GM12878 (cell line): ENCODE measurements at regions not wholly inside any gene's neighbourhood (a gene's known extent, or its start where the extent isn't known, plus 50 kb on each side); places are given as distances from the start of the nearest gene placed in this dataset.

ENCODE experiments used
- CBX5 ChIP-seq: sonication (generic); IDR thresholded peaks from 2 replicates; pipeline ENCODE4 v1.6.1; 2016; ENCODE audit warnings: low read depth, moderate library complexity, mild to moderate bottlenecking, inconsistent platforms
- CREM ChIP-seq: IDR thresholded peaks from 2 replicates; pipeline ENCODE4 v1.6.1; 2014; ENCODE audit warnings: antibody characterized with exemption, low read depth
- EGR1 ChIP-seq, 2 experiments: IDR thresholded peaks; 1 replicate in 1 of 2; 2 replicates in 1 of 2; pipeline ENCODE4 v1.6.1; 2011 to 2012; ENCODE audit warnings: low read depth in 2 of 2, low read length in 2 of 2, borderline replicate concordance in 1 of 2, mild to moderate bottlenecking in 1 of 2, moderate library complexity in 1 of 2
- HCFC1 ChIP-seq: fragments of 150-350 bp; IDR thresholded peaks from 2 replicates; pipeline ENCODE4 v1.6.1; 2014; ENCODE audit warnings: low read length
- JUNB ChIP-seq: IDR thresholded peaks from 2 replicates; pipeline ENCODE4 v1.6.1; 2016; ENCODE audit warnings: antibody characterized with exemption, mild to moderate bottlenecking
- MAX ChIP-seq: IDR thresholded peaks from 2 replicates; pipeline ENCODE4 v1.6.1; 2012; ENCODE audit warnings: low read depth, low read length, improper control_type of control experiment
- WRNIP1 ChIP-seq: IDR thresholded peaks from 2 replicates; pipeline ENCODE4 v1.6.1; 2011; ENCODE audit warnings: low read depth, low read length, improper control_type of control experiment, borderline replicate concordance
- ZBED1 ChIP-seq: IDR thresholded peaks from 2 replicates; pipeline ENCODE4 v1.6.1; 2016; ENCODE audit warnings: borderline replicate concordance
- TF ChIP-seq, protein P1 (sequence below): fragments of 450-650 bp; formaldehyde crosslinking; IDR thresholded peaks from 2 replicates; pipeline ENCODE4 v1.5.0; 2022; ENCODE audit warnings: mild to moderate bottlenecking, missing genetic modification characterization
- TF ChIP-seq, protein P2 (sequence below): fragments of 450-650 bp; IDR thresholded peaks from 2 replicates; pipeline ENCODE4 v1.6.1; 2017; ENCODE audit warnings: mild to moderate bottlenecking

DNA sequence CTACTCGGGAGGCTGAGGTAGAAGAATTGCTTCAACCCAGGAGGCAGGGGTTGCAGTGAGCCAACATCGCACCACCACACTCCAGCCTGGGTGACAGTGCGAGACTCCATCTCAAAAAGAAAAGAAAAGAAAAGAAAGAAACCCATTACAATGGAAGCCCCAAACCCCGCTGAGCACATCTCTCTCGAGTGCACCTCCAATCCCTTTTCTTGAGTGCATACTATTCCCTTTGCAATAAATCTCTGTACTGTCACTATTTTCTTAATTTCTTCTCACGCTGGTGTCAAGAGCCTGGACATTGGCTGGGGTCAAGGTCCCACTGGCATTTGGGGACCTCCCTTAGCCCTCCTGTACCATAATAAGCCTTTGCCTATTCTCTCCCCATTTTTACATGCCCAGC is 398.4 kb upstream of the EEF2KMT start (continued):
- TF ChIP-seq, protein P1, sequence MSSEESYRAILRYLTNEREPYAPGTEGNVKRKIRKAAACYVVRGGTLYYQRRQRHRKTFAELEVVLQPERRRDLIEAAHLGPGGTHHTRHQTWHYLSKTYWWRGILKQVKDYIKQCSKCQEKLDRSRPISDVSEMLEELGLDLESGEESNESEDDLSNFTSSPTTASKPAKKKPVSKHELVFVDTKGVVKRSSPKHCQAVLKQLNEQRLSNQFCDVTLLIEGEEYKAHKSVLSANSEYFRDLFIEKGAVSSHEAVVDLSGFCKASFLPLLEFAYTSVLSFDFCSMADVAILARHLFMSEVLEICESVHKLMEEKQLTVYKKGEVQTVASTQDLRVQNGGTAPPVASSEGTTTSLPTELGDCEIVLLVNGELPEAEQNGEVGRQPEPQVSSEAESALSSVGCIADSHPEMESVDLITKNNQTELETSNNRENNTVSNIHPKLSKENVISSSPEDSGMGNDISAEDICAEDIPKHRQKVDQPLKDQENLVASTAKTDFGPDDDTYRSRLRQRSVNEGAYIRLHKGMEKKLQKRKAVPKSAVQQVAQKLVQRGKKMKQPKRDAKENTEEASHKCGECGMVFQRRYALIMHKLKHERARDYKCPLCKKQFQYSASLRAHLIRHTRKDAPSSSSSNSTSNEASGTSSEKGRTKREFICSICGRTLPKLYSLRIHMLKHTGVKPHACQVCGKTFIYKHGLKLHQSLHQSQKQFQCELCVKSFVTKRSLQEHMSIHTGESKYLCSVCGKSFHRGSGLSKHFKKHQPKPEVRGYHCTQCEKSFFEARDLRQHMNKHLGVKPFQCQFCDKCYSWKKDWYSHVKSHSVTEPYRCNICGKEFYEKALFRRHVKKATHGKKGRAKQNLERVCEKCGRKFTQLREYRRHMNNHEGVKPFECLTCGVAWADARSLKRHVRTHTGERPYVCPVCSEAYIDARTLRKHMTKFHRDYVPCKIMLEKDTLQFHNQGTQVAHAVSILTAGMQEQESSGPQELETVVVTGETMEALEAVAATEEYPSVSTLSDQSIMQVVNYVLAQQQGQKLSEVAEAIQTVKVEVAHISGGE (CRISPR knock-in tag) = no peak
- TF ChIP-seq WRNIP1 = no peak
- no peak for TF ChIP-seq EGR1 (IDR thresholded peaks at IDR 0.05; ENCODE audit: borderline replicate concordance in 1 of 2, low read depth in 2 of 2, low read length in 2 of 2)
- TF ChIP-seq CREM = no peak
- TF ChIP-seq ZBED1 = no peak
- TF ChIP-seq HCFC1 = no peak
- TF ChIP-seq CBX5 = no peak
- TF ChIP-seq MAX = no peak
- TF ChIP-seq JUNB = no peak
- TF ChIP-seq, protein P2, sequence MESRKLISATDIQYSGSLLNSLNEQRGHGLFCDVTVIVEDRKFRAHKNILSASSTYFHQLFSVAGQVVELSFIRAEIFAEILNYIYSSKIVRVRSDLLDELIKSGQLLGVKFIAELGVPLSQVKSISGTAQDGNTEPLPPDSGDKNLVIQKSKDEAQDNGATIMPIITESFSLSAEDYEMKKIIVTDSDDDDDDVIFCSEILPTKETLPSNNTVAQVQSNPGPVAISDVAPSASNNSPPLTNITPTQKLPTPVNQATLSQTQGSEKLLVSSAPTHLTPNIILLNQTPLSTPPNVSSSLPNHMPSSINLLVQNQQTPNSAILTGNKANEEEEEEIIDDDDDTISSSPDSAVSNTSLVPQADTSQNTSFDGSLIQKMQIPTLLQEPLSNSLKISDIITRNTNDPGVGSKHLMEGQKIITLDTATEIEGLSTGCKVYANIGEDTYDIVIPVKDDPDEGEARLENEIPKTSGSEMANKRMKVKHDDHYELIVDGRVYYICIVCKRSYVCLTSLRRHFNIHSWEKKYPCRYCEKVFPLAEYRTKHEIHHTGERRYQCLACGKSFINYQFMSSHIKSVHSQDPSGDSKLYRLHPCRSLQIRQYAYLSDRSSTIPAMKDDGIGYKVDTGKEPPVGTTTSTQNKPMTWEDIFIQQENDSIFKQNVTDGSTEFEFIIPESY = no peak
- TF ChIP-seq, all 136 proteins: peak for 0
